Activated naive CD4-positive, alpha-beta T cell treated with anti-CD3 and anti-CD28 coated beads, Interleukin-2, amount 50 U/mL, for 72 hours (primary cell): ENCODE measurements at regions not wholly inside any gene's neighbourhood (a gene's known extent, or its start where the extent isn't known, plus 50 kb on each side); places are given as distances from the start of the nearest gene placed in this dataset.
"Not testable (repeated sequence)": the region's sequence is repeated elsewhere in the genome, so short reads cannot be mapped to it uniquely, and the experiment has no call there.

ENCODE experiments used
- ATAC-seq, 2 donors: fragments of 150-1000 bp; cut with Tn5 transposase; 2 replicates each; pipeline ENCODE4 v1.10.0; 2021; ENCODE audit warnings: mild to moderate bottlenecking in 2 of 2, moderate library complexity in 2 of 2
- DNase-seq, 2 donors: peaks; one replicate each; pipeline ENCODE4 v3.0.0; 2021 to 2022; ENCODE audit warnings: low spot score in 2 of 2
- H3K27ac Mint-ChIP-seq, 2 donors: one replicate each; pipeline ENCODE4 v1.8.0; 2022; ENCODE audit warnings: mild to moderate bottlenecking in 2 of 2, mixed read lengths in 2 of 2
- H3K36me3 Mint-ChIP-seq, 2 donors: one replicate each; pipeline ENCODE4 v1.8.0; 2022; ENCODE audit warnings: mixed read lengths in 2 of 2
- H3K9me3 Mint-ChIP-seq, 2 donors: one replicate each; pipeline ENCODE4 v1.8.0; 2022; ENCODE audit warnings: mixed read lengths in 2 of 2

GRCh38 chr17:77827511-77827910 is 131.0 kb upstream of the TNRC6C start:
- H3K9me3 Mint-ChIP-seq = peaks cover 4% of the 10 kb centered on the region in 2 donors
- H3K27ac Mint-ChIP-seq = no peak overlapping the region
- no peak for DNase-seq
- ATAC-seq = no peak
- no peaks in the 10 kb centered on the region for H3K36me3 Mint-ChIP-seq

- H3K36me3 Mint-ChIP-seq = no peaks in the 10 kb centered on the region
- H3K27ac Mint-ChIP-seq = no peak overlapping the region
- ATAC-seq = no peak
- H3K9me3 Mint-ChIP-seq = peaks cover 4% of the 10 kb centered on the region in 2 donors
- DNase-seq = no peak
Observed at GRCh38 chr17:77828749-77829539, 129.6 kb upstream of the TNRC6C start.

- Mint-ChIP-seq H3K36me3 (no peaks in the 10 kb centered on the region), H3K27ac (peak overlapping the region in 1 of 2 donors; percentile 15), H3K9me3 (peaks cover 4% of the 10 kb centered on the region in 2 donors)
- DNase-seq = no peak
- no peak for ATAC-seq
Observed at GRCh38 chr17:77829843-77830799, 128.4 kb upstream of the TNRC6C start.

GRCh38 chr17:77830816-77831473 is 127.6 kb upstream of the TNRC6C start:
- H3K36me3 Mint-ChIP-seq = no peaks in the 10 kb centered on the region
- ATAC-seq (no peak), DNase-seq (no peak)
- peak overlapping the region in 1 of 2 donors; percentile 15 for H3K27ac Mint-ChIP-seq
- H3K9me3 Mint-ChIP-seq = peaks cover 4% of the 10 kb centered on the region in 2 donors

- Mint-ChIP-seq H3K9me3 (peaks cover 4% of the 10 kb centered on the region in 2 donors), H3K27ac (peak overlapping the region in 1 of 2 donors; percentile 15), H3K36me3 (peaks cover 0 to 4% of the 10 kb centered on the region in 2 donors)
- no peak for DNase-seq
- no peak for ATAC-seq
Observed at GRCh38 chr17:77831474-77832179, 126.9 kb upstream of the TNRC6C start.

- ATAC-seq (no peak), DNase-seq (no peak)
- no peak overlapping the region for H3K27ac Mint-ChIP-seq
- peaks cover 0 to 6% of the 10 kb centered on the region in 2 donors for H3K36me3 Mint-ChIP-seq
- peaks cover 4% of the 10 kb centered on the region in 2 donors for H3K9me3 Mint-ChIP-seq
Observed at GRCh38 chr17:77832180-77832560, 126.3 kb upstream of the TNRC6C start.

GRCh38 chr17:77833769-77834168 is 124.7 kb upstream of the TNRC6C start:
- ATAC-seq (no peak), DNase-seq (no peak)
- Mint-ChIP-seq H3K36me3 (peaks cover 0 to 22% of the 10 kb centered on the region in 2 donors), H3K9me3 (peaks cover 0 to 5% of the 10 kb centered on the region in 2 donors), H3K27ac (no peak overlapping the region)

- Mint-ChIP-seq H3K36me3 (peaks cover 0 to 29% of the 10 kb centered on the region in 2 donors), H3K9me3 (peaks cover 0 to 10% of the 10 kb centered on the region in 2 donors), H3K27ac (no peak overlapping the region)
- peak; percentile 72 to 75 for ATAC-seq
- DNase-seq = peak; percentile 43 to 75
Observed at GRCh38 chr17:77834170-77835115, 124.1 kb upstream of the TNRC6C start.

GRCh38 chr17:77836557-77837041 is 121.9 kb upstream of the TNRC6C start:
- peak; percentile 91 to 95 for ATAC-seq
- DNase-seq = peak in 1 of 2 donors; percentile 41
- H3K27ac Mint-ChIP-seq = peak overlapping the region; percentile 69 to 77
- H3K9me3 Mint-ChIP-seq = peaks cover 0 to 11% of the 10 kb centered on the region in 2 donors
- peaks cover 0 to 31% of the 10 kb centered on the region in 2 donors for H3K36me3 Mint-ChIP-seq

- not testable (repeated sequence) for DNase-seq, ATAC-seq
- Mint-ChIP-seq H3K36me3 (peaks cover 0 to 31% of the 10 kb centered on the region in 2 donors), H3K9me3 (peaks cover 0 to 11% of the 10 kb centered on the region in 2 donors), H3K27ac (peak overlapping the region in 1 of 2 donors; percentile 69)
Observed at GRCh38 chr17:77837072-77837471, 121.4 kb upstream of the TNRC6C start.

GRCh38 chr17:77837917-77838316 is 120.6 kb upstream of the TNRC6C start:
- Mint-ChIP-seq H3K36me3 (peaks cover 0 to 31% of the 10 kb centered on the region in 2 donors), H3K27ac (no peak overlapping the region), H3K9me3 (peaks cover 0 to 11% of the 10 kb centered on the region in 2 donors)
- DNase-seq (no peak), ATAC-seq (no peak)

GRCh38 chr17:77838748-77839697 is 119.5 kb upstream of the TNRC6C start:
- H3K36me3 Mint-ChIP-seq = peaks cover 0 to 31% of the 10 kb centered on the region in 2 donors

GRCh38 chr17:77839698-77840512 is 118.6 kb upstream of the TNRC6C start:
- Mint-ChIP-seq H3K36me3 (peaks cover 0 to 31% of the 10 kb centered on the region in 2 donors), H3K9me3 (peaks cover 0 to 11% of the 10 kb centered on the region in 2 donors), H3K27ac (no peak overlapping the region)
- DNase-seq (no peak), ATAC-seq (no peak)

More at GRCh38 chr17:77838748-77839697, 119.5 kb upstream of the TNRC6C start:
- no peak for DNase-seq
- ATAC-seq = no peak
- H3K9me3 Mint-ChIP-seq = peaks cover 0 to 11% of the 10 kb centered on the region in 2 donors
- peak overlapping the region in 1 of 2 donors; percentile 31 for H3K27ac Mint-ChIP-seq
